ENCODE measurements at regions not wholly inside any gene's neighbourhood (a gene's known extent, or its start where the extent isn't known, plus 50 kb on each side); places are given as distances from the start of the nearest gene placed in this dataset.
"Not testable (repeated sequence)": the region's sequence is repeated elsewhere in the genome, so short reads cannot be mapped to it uniquely, and the experiment has no call there.

- no peak for DNase-seq (ENCODE audit: low read depth)
- no peak overlapping the region for H3K4me3 ChIP-seq (ENCODE audit: low read depth, low read length)
- no peak for TF ChIP-seq CTCF (IDR thresholded peaks at IDR 0.05; ENCODE audit: control insufficient read depth, extremely low read depth, insufficient read depth)
These were observed 106.6 kb upstream of the NUPR2 start for GRCh38 chr7:56222866-56223265.

GRCh38 chr7:56219017-56219416 is 102.8 kb upstream of the NUPR2 start:
- no peak for TF ChIP-seq CTCF (IDR thresholded peaks at IDR 0.05; ENCODE audit: control insufficient read depth, extremely low read depth, insufficient read depth)
- no peak for DNase-seq (ENCODE audit: low read depth)
- H3K4me3 ChIP-seq (ENCODE audit: low read depth, low read length) = no peak overlapping the region

- H3K4me3 ChIP-seq (ENCODE audit: low read depth, low read length) = no peak overlapping the region
- DNase-seq (ENCODE audit: low read depth) = no peak
- no peak for TF ChIP-seq CTCF (IDR thresholded peaks at IDR 0.05; ENCODE audit: control insufficient read depth, extremely low read depth, insufficient read depth)
These were observed 102.3 kb upstream of the NUPR2 start for GRCh38 chr7:56218510-56218909.

GRCh38 chr7:56213574-56213973 is 97.4 kb upstream of the NUPR2 start:
- DNase-seq (ENCODE audit: low read depth) = no peak
- TF ChIP-seq CTCF (IDR thresholded peaks at IDR 0.05; ENCODE audit: control insufficient read depth, extremely low read depth, insufficient read depth) = no peak
- no peak overlapping the region for H3K4me3 ChIP-seq (ENCODE audit: low read depth, low read length)

GRCh38 chr7:56206420-56206819 is 90.2 kb upstream of the NUPR2 start:
- no peak for TF ChIP-seq CTCF (IDR thresholded peaks at IDR 0.05; ENCODE audit: control insufficient read depth, extremely low read depth, insufficient read depth)
- no peak overlapping the region for H3K4me3 ChIP-seq (ENCODE audit: low read depth, low read length)
- no peak for DNase-seq (ENCODE audit: low read depth)

GRCh38 chr7:56199639-56200038 is 83.4 kb upstream of the NUPR2 start:
- no peak for DNase-seq (ENCODE audit: low read depth)
- no peak overlapping the region for H3K4me3 ChIP-seq (ENCODE audit: low read depth, low read length)
- no peak for TF ChIP-seq CTCF (IDR thresholded peaks at IDR 0.05; ENCODE audit: control insufficient read depth, extremely low read depth, insufficient read depth)

GRCh38 chr7:56196195-56196594 is 80.0 kb upstream of the NUPR2 start:
- not testable (repeated sequence) for H3K4me3 ChIP-seq (ENCODE audit: low read depth, low read length); DNase-seq (ENCODE audit: low read depth)

Measured in LNCaP clone FGC (cell line).